NCI-H2081 (cell line): ENCODE measurements at regions not wholly inside any gene's neighbourhood (a gene's known extent, or its start where the extent isn't known, plus 50 kb on each side); places are given as distances from the start of the nearest gene placed in this dataset.

Source experiments
- DNase-seq, 2 experiments: peaks; one replicate each; lab custom pipeline; 2025; lab: John Stamatoyannopoulos, UW

GRCh38 chr6:113636357-113636824 is 220.8 kb upstream of the MARCKS start:
- no peak for DNase-seq

GRCh38 chr6:113640051-113640450 is 217.1 kb upstream of the MARCKS start:
- no peak for DNase-seq

- no peak for DNase-seq
Observed at GRCh38 chr6:113642001-113642713, 215.0 kb upstream of the MARCKS start.

GRCh38 chr6:113642714-113643406 is 214.3 kb upstream of the MARCKS start:
- peak; percentile 12 to 56 for DNase-seq

- no peak for DNase-seq
Observed at GRCh38 chr6:113643407-113643770, 213.8 kb upstream of the MARCKS start.

- no peak for DNase-seq
Observed at GRCh38 chr6:113644861-113645575, 212.1 kb upstream of the MARCKS start.

GRCh38 chr6:113645576-113645970 is 211.6 kb upstream of the MARCKS start:
- no peak for DNase-seq

- DNase-seq = no peak
Observed at GRCh38 chr6:113645986-113646385, 211.2 kb upstream of the MARCKS start.

- no peak for DNase-seq
Observed at GRCh38 chr6:113646701-113647100, 210.4 kb upstream of the MARCKS start.

GRCh38 chr6:113647143-113647889 is 209.8 kb upstream of the MARCKS start:
- no peak for DNase-seq

GRCh38 chr6:113648698-113649097 is 208.4 kb upstream of the MARCKS start:
- DNase-seq = no peak

GRCh38 chr6:113649276-113649675 is 207.9 kb upstream of the MARCKS start:
- no peak for DNase-seq

- DNase-seq = no peak
Observed at GRCh38 chr6:113649880-113650609, 207.1 kb upstream of the MARCKS start.

- no peak for DNase-seq
Observed at GRCh38 chr6:113650610-113650979, 206.6 kb upstream of the MARCKS start.

- no peak for DNase-seq
Observed at GRCh38 chr6:113651120-113651519, 206.0 kb upstream of the MARCKS start.

- no peak for DNase-seq
Observed at GRCh38 chr6:113651920-113652319, 205.2 kb upstream of the MARCKS start.

- DNase-seq = no peak
Observed at GRCh38 chr6:113653275-113653674, 203.9 kb upstream of the MARCKS start.

GRCh38 chr6:113654396-113654795 is 202.7 kb upstream of the MARCKS start:
- DNase-seq = no peak

GRCh38 chr6:113655761-113656160 is 201.4 kb upstream of the MARCKS start:
- DNase-seq = no peak

GRCh38 chr6:113659762-113660404 is 197.3 kb upstream of the MARCKS start:
- no peak for DNase-seq

- no peak for DNase-seq
Observed at GRCh38 chr6:113660819-113661218, 196.3 kb upstream of the MARCKS start.
